HepG2 (cell line): ENCODE measurements at regions not wholly inside any gene's neighbourhood (a gene's known extent, or its start where the extent isn't known, plus 50 kb on each side); places are given as distances from the start of the nearest gene placed in this dataset.

Experiments
- AGO2 ChIP-seq: fragments of 200-400 bp; formaldehyde crosslinking; optimal IDR thresholded peaks from 2 replicates; pipeline ENCODE3; 2017; ENCODE audit warnings: mild to moderate bottlenecking, low read depth, low read length, moderate library complexity
- HNF4G ChIP-seq, 2 experiments: sonication (generic) in 1 of 2; formaldehyde crosslinking in 1 of 2; IDR thresholded peaks; 2 replicates each; pipeline versions ENCODE4 v1.4.0 to v1.6.1; 2011 to 2020; ENCODE audit warnings: borderline replicate concordance in 2 of 2, low read depth in 2 of 2, mild to moderate bottlenecking in 2 of 2, low read length in 1 of 2, missing genetic modification reagents in 1 of 2, moderate library complexity in 1 of 2
- HNRNPL ChIP-seq: fragments of 200-400 bp; formaldehyde crosslinking; IDR thresholded peaks from 2 replicates; pipeline ENCODE4 v1.6.1; 2017; ENCODE audit warnings: mild to moderate bottlenecking, low read depth, low read length
- KDM2A ChIP-seq: sonication (generic); formaldehyde crosslinking; IDR thresholded peaks from 2 replicates; pipeline ENCODE4 v1.4.0; 2020; ENCODE audit warnings: low read depth, missing genetic modification reagents, borderline replicate concordance
- NFE2L2 ChIP-seq: fragments of 150-350 bp; IDR thresholded peaks from 2 replicates; pipeline ENCODE4 v1.6.1; 2014; ENCODE audit warnings: low read length
- TEAD3 ChIP-seq: optimal IDR thresholded peaks from 2 replicates; pipeline ENCODE3; 2016; ENCODE audit warnings: borderline replicate concordance
- ZEB1 ChIP-seq: IDR thresholded peaks from 2 replicates; pipeline ENCODE4 v1.6.1; 2012; ENCODE audit warnings: mild to moderate bottlenecking, low read depth, inconsistent platforms; ENCODE audit not compliant: insufficient replicate concordance
- ZNF10 ChIP-seq: sonication (generic); formaldehyde crosslinking; IDR thresholded peaks from 2 replicates; pipeline ENCODE4 v1.4.0; 2020; ENCODE audit warnings: mild to moderate bottlenecking, low read depth, missing genetic modification reagents, borderline replicate concordance
- ZNF264 ChIP-seq: sonication (generic); formaldehyde crosslinking; IDR thresholded peaks from 2 replicates; pipeline ENCODE4 v1.4.0; 2020; ENCODE audit warnings: missing genetic modification reagents
- ZNF292 ChIP-seq: sonication (generic); formaldehyde crosslinking; IDR thresholded peaks from 2 replicates; pipeline ENCODE4 v1.8.1; 2022; ENCODE audit warnings: mild to moderate bottlenecking, low read depth, missing genetic modification reagents, borderline replicate concordance
- ZNF343 ChIP-seq: sonication (generic); formaldehyde crosslinking; IDR thresholded peaks from 2 replicates; pipeline ENCODE4 v1.4.0; 2020; ENCODE audit warnings: mild to moderate bottlenecking, missing genetic modification reagents
- ZNF879 ChIP-seq: sonication (generic); formaldehyde crosslinking; IDR thresholded peaks from 2 replicates; pipeline ENCODE4 v1.8.1; 2023; ENCODE audit warnings: missing genetic modification reagents
- TF ChIP-seq, protein P1 (sequence below): sonication (generic); formaldehyde crosslinking; IDR thresholded peaks from 2 replicates; pipeline ENCODE4 v1.5.1; 2020; ENCODE audit warnings: mild to moderate bottlenecking, missing genetic modification reagents, moderate library complexity
- TF ChIP-seq, protein P2 (sequence below): sonication (generic); formaldehyde crosslinking; IDR thresholded peaks from 2 replicates; pipeline ENCODE4 v1.4.0; 2020; ENCODE audit warnings: missing genetic modification reagents

DNA sequence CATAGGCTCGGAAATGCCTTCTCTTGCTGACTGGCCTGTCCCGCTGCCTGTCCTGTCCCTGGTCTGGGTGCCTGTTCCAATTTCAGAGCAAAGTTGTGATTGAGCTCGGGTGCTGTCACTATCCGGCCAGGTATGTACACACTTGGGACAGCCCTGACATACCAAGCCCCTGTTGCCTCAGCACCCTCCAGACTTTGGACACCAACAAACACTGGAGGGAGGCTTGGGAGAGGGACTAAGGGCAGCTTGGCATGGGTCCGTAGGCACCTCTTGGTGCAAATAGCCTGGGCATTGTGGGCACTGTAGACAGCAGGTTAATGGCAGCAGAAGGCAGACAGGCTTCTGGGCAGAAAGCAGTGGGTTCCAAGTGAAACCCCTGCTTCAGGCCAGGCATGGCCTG lies 86.3 kb upstream of the SEMA6A start (continued):
- TF ChIP-seq ZNF879, result no peak
- TF ChIP-seq NFE2L2, result no peak
- no peak for TF ChIP-seq ZNF264 (CRISPR knock-in tag)
- TF ChIP-seq ZNF343, result no peak
- TF ChIP-seq AGO2, result no peak
- TF ChIP-seq ZNF292 (CRISPR knock-in tag), result 0 out of 2 replicates have a peak, but pooled peaks have one; percentile 20
- TF ChIP-seq HNRNPL, result 0 out of 2 replicates have a peak, but pooled peaks have one; percentile 69
- no peak for TF ChIP-seq ZEB1
- no peak for TF ChIP-seq ZNF10 (CRISPR knock-in tag)
- TF ChIP-seq, protein P1, sequence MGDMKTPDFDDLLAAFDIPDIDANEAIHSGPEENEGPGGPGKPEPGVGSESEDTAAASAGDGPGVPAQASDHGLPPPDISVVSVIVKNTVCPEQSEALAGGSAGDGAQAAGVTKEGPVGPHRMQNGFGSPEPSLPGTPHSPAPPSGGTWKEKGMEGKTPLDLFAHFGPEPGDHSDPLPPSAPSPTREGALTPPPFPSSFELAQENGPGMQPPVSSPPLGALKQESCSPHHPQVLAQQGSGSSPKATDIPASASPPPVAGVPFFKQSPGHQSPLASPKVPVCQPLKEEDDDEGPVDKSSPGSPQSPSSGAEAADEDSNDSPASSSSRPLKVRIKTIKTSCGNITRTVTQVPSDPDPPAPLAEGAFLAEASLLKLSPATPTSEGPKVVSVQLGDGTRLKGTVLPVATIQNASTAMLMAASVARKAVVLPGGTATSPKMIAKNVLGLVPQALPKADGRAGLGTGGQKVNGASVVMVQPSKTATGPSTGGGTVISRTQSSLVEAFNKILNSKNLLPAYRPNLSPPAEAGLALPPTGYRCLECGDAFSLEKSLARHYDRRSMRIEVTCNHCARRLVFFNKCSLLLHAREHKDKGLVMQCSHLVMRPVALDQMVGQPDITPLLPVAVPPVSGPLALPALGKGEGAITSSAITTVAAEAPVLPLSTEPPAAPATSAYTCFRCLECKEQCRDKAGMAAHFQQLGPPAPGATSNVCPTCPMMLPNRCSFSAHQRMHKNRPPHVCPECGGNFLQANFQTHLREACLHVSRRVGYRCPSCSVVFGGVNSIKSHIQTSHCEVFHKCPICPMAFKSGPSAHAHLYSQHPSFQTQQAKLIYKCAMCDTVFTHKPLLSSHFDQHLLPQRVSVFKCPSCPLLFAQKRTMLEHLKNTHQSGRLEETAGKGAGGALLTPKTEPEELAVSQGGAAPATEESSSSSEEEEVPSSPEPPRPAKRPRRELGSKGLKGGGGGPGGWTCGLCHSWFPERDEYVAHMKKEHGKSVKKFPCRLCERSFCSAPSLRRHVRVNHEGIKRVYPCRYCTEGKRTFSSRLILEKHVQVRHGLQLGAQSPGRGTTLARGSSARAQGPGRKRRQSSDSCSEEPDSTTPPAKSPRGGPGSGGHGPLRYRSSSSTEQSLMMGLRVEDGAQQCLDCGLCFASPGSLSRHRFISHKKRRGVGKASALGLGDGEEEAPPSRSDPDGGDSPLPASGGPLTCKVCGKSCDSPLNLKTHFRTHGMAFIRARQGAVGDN (CRISPR knock-in tag), result no peak
- peak; percentile 46 for TF ChIP-seq TEAD3 (CRISPR knock-in tag)
- 0 out of 2 replicates have a peak, but pooled peaks have one; percentile 14 for TF ChIP-seq HNF4G (IDR thresholded peaks at IDR 0.05; ENCODE audit: borderline replicate concordance, low read depth, low read length)
- no peak for TF ChIP-seq HNF4G (CRISPR knock-in tag; IDR thresholded peaks at IDR 0.05; ENCODE audit: borderline replicate concordance, low read depth)
- TF ChIP-seq KDM2A, result no peak
- TF ChIP-seq, protein P2, sequence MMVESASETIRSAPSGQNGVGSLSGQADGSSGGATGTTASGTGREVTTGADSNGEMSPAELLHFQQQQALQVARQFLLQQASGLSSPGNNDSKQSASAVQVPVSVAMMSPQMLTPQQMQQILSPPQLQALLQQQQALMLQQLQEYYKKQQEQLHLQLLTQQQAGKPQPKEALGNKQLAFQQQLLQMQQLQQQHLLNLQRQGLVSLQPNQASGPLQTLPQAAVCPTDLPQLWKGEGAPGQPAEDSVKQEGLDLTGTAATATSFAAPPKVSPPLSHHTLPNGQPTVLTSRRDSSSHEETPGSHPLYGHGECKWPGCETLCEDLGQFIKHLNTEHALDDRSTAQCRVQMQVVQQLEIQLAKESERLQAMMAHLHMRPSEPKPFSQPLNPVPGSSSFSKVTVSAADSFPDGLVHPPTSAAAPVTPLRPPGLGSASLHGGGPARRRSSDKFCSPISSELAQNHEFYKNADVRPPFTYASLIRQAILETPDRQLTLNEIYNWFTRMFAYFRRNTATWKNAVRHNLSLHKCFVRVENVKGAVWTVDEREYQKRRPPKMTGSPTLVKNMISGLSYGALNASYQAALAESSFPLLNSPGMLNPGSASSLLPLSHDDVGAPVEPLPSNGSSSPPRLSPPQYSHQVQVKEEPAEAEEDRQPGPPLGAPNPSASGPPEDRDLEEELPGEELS (CRISPR knock-in tag), result no peak
